GM12891 (cell line): ENCODE measurements at regions not wholly inside any gene's neighbourhood (a gene's known extent, or its start where the extent isn't known, plus 50 kb on each side); places are given as distances from the start of the nearest gene placed in this dataset.

Source experiments
- POLR2A ChIP-seq: IDR thresholded peaks from 2 replicates; pipeline ENCODE4 v1.6.1; 2011; ENCODE audit warnings: low read depth, low read length, control low read depth
- POLR2AphosphoS5 ChIP-seq: IDR thresholded peaks from 2 replicates; pipeline ENCODE4 v1.6.1; 2011; ENCODE audit warnings: low read depth, low read length, control low read depth
- SPI1 ChIP-seq: IDR thresholded peaks from 2 replicates; pipeline ENCODE4 v1.6.1; 2011; ENCODE audit warnings: low read depth, low read length, control low read depth
- TAF1 ChIP-seq: IDR thresholded peaks from 2 replicates; pipeline ENCODE4 v1.6.1; 2011; ENCODE audit warnings: low read depth, low read length, control low read depth

DNA sequence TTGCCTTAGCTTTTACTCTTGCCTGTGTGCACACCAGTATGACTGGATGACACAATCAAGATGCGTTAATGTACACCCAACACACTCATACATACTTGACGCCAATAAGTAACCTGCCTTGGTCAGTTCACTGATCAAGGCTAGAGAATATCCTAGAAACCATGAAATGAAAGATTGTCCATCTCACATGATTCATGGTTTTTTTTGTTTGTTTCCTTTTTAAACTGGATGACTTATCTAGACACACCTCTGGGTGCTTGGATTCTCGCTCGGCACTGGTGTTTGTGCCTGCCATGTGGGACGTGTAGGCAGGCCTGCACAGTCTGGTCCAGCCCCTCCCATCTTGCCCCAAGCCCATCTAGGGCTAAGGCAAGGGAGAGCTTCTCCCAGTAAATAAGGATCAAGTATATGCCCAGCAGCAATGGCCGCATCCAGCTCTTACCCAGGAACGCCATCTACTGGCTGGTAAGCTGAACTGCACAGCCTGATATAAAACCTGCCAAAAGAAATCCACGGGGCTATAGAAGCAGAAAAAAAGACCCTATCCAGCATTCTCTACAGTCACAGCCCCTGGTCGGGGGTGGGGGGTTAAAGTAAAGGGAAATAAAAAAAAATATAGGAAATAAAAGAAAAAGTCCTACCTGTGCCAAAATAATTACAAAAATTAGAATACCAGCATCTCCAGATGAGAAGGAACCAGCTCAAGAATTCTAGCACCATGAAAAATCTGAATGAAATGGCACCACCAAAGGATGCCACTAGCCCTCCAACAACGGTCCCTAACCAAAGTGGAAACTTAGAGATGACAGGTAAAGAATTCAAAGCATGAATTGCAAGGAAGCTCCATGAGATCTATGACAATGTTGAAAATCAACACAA lies 73.3 kb downstream of the OTOR start:
- no peak for TF ChIP-seq POLR2A
- no peak for TF ChIP-seq POLR2AphosphoS5
- no peak for TF ChIP-seq SPI1
- no peak for TF ChIP-seq TAF1
